ENCODE measurements at regions not wholly inside any gene's neighbourhood (a gene's known extent, or its start where the extent isn't known, plus 50 kb on each side); places are given as distances from the start of the nearest gene placed in this dataset.

DNA sequence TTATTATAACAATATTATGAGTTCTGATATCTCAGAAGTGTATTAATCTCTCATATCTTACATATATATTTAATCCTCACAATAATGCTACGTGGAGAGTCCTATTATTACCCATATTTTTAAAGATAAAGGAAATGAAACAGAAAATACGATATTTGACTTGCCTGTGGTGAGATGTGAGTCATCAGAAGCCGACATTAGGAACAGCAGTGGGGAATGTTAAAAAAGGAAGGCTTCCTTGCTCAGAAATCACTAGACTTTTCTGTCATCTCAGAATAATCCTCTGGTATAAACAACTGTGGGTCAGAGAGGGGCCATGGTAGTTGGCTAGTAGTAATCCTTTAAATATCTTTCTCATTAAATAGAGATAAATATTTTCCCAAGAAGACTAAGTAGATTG lies 402.3 kb upstream of the PCDH15 start:
- no peak for TF ChIP-seq FOXP2 (optimal IDR thresholded peaks at IDR 0.05; ENCODE audit: borderline replicate concordance, extremely low read depth, extremely low read length, insufficient read depth)

- TF ChIP-seq, protein P1, sequence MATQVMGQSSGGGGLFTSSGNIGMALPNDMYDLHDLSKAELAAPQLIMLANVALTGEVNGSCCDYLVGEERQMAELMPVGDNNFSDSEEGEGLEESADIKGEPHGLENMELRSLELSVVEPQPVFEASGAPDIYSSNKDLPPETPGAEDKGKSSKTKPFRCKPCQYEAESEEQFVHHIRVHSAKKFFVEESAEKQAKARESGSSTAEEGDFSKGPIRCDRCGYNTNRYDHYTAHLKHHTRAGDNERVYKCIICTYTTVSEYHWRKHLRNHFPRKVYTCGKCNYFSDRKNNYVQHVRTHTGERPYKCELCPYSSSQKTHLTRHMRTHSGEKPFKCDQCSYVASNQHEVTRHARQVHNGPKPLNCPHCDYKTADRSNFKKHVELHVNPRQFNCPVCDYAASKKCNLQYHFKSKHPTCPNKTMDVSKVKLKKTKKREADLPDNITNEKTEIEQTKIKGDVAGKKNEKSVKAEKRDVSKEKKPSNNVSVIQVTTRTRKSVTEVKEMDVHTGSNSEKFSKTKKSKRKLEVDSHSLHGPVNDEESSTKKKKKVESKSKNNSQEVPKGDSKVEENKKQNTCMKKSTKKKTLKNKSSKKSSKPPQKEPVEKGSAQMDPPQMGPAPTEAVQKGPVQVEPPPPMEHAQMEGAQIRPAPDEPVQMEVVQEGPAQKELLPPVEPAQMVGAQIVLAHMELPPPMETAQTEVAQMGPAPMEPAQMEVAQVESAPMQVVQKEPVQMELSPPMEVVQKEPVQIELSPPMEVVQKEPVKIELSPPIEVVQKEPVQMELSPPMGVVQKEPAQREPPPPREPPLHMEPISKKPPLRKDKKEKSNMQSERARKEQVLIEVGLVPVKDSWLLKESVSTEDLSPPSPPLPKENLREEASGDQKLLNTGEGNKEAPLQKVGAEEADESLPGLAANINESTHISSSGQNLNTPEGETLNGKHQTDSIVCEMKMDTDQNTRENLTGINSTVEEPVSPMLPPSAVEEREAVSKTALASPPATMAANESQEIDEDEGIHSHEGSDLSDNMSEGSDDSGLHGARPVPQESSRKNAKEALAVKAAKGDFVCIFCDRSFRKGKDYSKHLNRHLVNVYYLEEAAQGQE (IDR thresholded peaks at IDR 0.05; ENCODE audit: insufficient read depth in 1 of 2, low read depth in 2 of 2, low read length in 2 of 2), result no peak
- TF ChIP-seq SIN3A (IDR thresholded peaks at IDR 0.05; ENCODE audit: borderline replicate concordance, insufficient read depth, low read length) (no peak), TAF1 (IDR thresholded peaks at IDR 0.05; ENCODE audit: borderline replicate concordance, insufficient read depth, low read length) (no peak)
These were observed 399.0 kb upstream of the PCDH15 start for GRCh38 chr10:55200020-55200419.

- TF ChIP-seq POLR2AphosphoS5 (IDR thresholded peaks at IDR 0.05; ENCODE audit: low read depth, low read length), result no peak
- no peak for TF ChIP-seq TAF1 (IDR thresholded peaks at IDR 0.05; ENCODE audit: borderline replicate concordance, insufficient read depth, low read length)
- no peak for TF ChIP-seq FOXP2 (optimal IDR thresholded peaks at IDR 0.05; ENCODE audit: borderline replicate concordance, extremely low read depth, extremely low read length, insufficient read depth)
- no peak for TF ChIP-seq SIN3A (IDR thresholded peaks at IDR 0.05; ENCODE audit: borderline replicate concordance, insufficient read depth, low read length)
- TF ChIP-seq, protein P1 (IDR thresholded peaks at IDR 0.05; ENCODE audit: insufficient read depth in 1 of 2, low read depth in 2 of 2, low read length in 2 of 2), result no peak
These were observed 390.3 kb upstream of the PCDH15 start for GRCh38 chr10:55191236-55191860.

GRCh38 chr10:55183993-55184392 lies 383.0 kb upstream of the PCDH15 start:
- TF ChIP-seq TAF1 (IDR thresholded peaks at IDR 0.05; ENCODE audit: borderline replicate concordance, insufficient read depth, low read length), result no peak
- no peak for TF ChIP-seq SIN3A (IDR thresholded peaks at IDR 0.05; ENCODE audit: borderline replicate concordance, insufficient read depth, low read length)
- no peak for TF ChIP-seq FOXP2 (optimal IDR thresholded peaks at IDR 0.05; ENCODE audit: borderline replicate concordance, extremely low read depth, extremely low read length, insufficient read depth)
- TF ChIP-seq, protein P1 (IDR thresholded peaks at IDR 0.05; ENCODE audit: insufficient read depth in 1 of 2, low read depth in 2 of 2, low read length in 2 of 2), result no peak
- TF ChIP-seq POLR2AphosphoS5 (IDR thresholded peaks at IDR 0.05; ENCODE audit: low read depth, low read length), result no peak

GRCh38 chr10:55180357-55180756 lies 379.3 kb upstream of the PCDH15 start:
- TF ChIP-seq, protein P1 (IDR thresholded peaks at IDR 0.05; ENCODE audit: insufficient read depth in 1 of 2, low read depth in 2 of 2, low read length in 2 of 2), result no peak
- no peak for TF ChIP-seq SIN3A (IDR thresholded peaks at IDR 0.05; ENCODE audit: borderline replicate concordance, insufficient read depth, low read length)
- no peak for TF ChIP-seq TAF1 (IDR thresholded peaks at IDR 0.05; ENCODE audit: borderline replicate concordance, insufficient read depth, low read length)
- no peak for TF ChIP-seq FOXP2 (optimal IDR thresholded peaks at IDR 0.05; ENCODE audit: borderline replicate concordance, extremely low read depth, extremely low read length, insufficient read depth)
